Astrocyte (in vitro differentiated cells and primary cell): ENCODE measurements at regions not wholly inside any gene's neighbourhood (a gene's known extent, or its start where the extent isn't known, plus 50 kb on each side); places are given as distances from the start of the nearest gene placed in this dataset.

Experiments used
- EZH2 ChIP-seq: IDR thresholded peaks from 2 replicates; pipeline ENCODE4 v1.6.1; 2012; ENCODE audit warnings: mild to moderate bottlenecking, low read length, inconsistent platforms; ENCODE audit not compliant: insufficient read depth
- TF ChIP-seq, protein P1 (sequence below): IDR thresholded peaks from 2 replicates; pipeline ENCODE4 v1.5.1; 2011; ENCODE audit warnings: low read depth, mild to moderate bottlenecking, inconsistent platforms, low read length, moderate library complexity; ENCODE audit not compliant: insufficient read depth

DNA sequence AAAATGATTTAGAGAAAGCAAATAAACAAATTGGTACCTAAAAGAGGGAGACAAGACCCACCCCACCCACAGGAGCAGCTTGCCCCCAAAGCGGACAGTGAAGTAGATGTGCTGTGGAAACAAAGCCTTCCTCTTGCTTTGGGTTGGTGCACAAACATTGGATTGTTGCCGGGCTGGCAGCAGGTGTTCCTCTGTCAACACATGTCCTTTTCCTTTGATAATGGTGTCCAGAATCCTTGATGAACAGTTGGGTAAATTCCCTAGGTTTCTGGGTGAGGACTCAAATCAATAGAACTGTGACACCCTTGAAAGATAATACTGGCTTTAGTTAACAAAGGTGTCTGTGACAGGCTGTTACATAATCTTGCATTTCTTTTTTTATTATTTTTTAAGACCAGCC, 311.8 kb downstream of the SPRY2 start:
- TF ChIP-seq, protein P1, sequence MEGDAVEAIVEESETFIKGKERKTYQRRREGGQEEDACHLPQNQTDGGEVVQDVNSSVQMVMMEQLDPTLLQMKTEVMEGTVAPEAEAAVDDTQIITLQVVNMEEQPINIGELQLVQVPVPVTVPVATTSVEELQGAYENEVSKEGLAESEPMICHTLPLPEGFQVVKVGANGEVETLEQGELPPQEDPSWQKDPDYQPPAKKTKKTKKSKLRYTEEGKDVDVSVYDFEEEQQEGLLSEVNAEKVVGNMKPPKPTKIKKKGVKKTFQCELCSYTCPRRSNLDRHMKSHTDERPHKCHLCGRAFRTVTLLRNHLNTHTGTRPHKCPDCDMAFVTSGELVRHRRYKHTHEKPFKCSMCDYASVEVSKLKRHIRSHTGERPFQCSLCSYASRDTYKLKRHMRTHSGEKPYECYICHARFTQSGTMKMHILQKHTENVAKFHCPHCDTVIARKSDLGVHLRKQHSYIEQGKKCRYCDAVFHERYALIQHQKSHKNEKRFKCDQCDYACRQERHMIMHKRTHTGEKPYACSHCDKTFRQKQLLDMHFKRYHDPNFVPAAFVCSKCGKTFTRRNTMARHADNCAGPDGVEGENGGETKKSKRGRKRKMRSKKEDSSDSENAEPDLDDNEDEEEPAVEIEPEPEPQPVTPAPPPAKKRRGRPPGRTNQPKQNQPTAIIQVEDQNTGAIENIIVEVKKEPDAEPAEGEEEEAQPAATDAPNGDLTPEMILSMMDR = no peak
- no peak for TF ChIP-seq EZH2
